ENCODE measurements at regions not wholly inside any gene's neighbourhood (a gene's known extent, or its start where the extent isn't known, plus 50 kb on each side); places are given as distances from the start of the nearest gene placed in this dataset.
"Not testable (repeated sequence)": the region's sequence is repeated elsewhere in the genome, so short reads cannot be mapped to it uniquely, and the experiment has no call there.

DNA sequence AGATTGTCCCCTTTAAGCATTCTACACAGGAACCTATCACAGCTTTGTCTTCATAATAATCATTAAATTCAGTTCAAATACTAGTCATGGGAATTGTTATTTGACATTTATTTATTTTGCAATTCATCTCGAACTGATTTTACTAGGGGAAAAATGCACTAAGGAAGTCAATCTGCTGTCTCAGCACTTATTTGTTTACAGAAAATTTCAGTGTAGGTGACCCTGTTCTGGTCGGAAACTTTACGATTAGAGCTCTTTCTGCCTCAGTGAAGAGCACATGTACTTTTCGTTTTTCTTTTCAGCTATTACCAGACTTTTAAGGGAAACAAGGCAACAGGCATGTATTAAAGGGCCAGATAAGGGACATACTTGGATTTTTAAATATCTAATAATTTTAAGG is 1405.7 kb upstream of the ZEB2 start:
- DNase-seq (ENCODE audit: low spot score) = no peak

DNA sequence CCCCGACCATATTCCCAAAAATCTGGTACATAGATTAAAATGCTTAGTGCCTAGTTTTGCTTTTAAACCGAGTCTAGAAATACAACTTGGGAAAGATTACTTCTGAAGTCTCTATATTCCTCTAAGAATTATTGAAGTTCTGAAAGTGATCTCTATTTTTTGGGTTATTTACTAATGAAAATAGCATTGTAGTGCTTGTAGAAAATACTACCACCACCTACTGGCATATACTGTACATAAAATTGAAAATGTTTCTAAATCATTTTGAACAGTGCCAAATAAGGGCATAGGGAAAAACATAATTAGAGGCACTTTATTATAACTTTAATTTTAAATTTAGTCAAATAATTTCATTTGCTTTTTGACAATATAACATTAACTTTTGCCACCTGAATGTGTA is 1399.6 kb upstream of the ZEB2 start:
- DNase-seq (ENCODE audit: low spot score) = no peak

DNA sequence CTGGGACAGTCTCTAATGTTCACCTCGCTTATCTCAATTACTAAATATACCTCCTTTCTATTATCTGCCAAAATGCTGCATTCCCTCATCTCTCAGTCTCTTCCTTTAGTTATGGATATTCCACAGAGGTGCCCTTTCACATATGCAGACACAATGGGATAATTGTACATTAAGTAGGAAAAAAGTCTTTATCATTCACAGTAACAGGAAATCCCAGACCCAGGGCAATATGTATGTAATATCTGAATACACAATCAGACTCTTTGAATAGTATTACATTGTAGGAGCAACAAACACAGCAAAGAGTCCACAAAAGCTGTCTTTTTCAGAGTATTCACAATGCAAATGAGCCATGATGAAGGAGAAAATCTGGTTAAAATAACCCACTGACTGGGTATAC is 1399.0 kb upstream of the ZEB2 start:
- no peak for DNase-seq (ENCODE audit: low spot score)

DNA sequence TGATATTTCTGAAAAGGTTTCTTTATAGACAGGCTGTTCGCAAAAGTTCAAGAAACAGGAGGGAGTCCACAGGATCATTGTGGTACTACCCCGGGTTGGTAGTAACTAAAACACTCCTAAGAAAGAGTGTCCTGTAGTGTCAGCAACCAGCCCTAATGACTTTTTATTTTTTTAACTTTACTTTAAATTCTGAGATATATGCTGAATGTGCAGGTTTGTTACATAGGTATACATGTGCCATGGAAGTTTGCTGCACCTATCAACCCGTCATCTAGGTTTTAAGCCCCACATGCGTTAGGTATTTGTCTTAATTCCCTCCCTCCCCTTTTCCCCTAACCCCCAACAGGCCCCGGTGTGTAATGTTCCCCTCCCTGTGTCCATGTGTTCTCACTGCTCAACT is 1396.9 kb upstream of the ZEB2 start:
- no peak for DNase-seq (ENCODE audit: low spot score)

DNA sequence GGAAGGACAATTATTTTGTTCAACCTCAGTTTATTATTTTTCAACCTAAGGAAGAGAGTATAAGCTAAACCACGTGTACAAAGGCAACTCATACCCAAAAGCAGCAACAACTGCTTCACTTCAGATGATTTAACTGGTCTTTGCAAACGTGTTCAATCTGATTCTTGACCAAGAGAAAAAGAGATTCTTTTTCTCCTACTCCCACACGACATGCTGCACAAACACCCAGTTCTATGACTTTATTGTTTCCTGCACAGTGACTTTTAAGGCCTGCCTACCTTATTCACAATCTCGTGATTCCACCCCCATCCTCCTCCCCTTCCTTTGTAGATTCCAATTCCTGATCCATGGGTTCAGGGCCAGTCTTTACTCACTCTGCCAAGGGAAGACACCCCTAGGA is 1394.8 kb upstream of the ZEB2 start:
- no peak for DNase-seq (ENCODE audit: low spot score)

DNA sequence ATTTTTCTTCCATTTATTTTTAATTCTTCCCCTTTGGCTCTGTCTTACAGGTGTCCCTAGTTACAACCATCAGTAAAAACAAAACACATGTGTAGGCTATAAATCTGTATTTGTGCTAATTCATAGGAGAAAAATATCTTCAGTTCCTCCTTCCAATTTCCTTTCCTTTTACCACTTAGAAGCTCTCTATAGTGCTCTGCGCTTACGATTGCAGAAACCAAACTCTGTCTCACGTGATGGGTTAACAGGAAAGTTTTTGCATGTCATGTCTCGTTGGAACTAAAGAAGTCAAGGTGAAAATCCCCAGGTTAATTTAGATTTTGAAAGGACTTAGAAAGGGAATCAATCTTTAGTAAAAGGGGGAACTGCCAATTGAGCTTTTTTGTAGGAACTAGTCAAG is 1390.5 kb upstream of the ZEB2 start:
- no peak for DNase-seq (ENCODE audit: low spot score)

DNA sequence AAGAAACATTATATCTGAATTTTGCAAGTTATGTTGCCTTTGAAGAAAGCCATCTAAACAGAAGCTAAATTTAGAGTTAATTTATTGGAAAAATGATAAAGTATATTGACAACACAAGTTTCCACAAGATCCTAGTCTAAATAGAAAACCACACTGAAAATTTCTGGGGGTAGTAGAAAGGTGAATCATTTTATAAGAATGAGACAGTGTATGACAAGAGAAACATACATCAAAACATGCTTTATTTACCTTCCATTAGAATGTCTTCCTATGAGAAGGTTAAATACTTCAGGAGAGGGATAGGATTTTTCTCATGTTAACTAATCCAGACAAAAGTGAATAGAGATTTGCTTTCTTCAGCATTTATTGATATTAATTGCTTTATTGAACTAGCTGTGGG is 1389.8 kb upstream of the ZEB2 start:
- no peak for DNase-seq (ENCODE audit: low spot score)

DNA sequence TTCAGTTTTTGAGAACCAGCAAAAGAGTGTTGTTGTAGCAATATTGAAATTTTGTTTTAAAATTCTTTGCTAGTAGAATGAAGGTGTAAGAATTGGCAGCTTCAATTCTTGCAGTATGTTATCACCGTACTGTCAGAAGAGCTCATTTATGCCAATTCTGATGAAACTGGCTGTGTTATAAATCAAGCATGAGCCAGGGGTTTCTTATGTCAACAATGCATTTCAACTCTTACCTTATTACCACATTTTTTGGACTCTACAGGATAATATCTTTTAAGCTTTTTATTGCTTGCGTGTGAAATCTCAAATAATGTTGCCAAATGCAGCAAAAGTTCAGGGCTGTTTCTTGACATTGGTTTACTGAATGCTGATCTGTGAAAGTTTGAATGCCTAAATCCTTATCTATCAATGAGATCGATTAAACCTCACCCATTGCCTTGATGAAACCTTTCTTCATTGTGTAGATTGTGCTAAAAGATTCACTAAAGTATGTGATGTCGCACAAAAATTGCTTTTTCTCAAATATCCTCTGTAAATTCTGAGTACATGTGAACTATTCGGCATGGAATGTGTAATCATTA is 1389.3 kb upstream of the ZEB2 start:
- no peak for DNase-seq (ENCODE audit: low spot score)

DNA sequence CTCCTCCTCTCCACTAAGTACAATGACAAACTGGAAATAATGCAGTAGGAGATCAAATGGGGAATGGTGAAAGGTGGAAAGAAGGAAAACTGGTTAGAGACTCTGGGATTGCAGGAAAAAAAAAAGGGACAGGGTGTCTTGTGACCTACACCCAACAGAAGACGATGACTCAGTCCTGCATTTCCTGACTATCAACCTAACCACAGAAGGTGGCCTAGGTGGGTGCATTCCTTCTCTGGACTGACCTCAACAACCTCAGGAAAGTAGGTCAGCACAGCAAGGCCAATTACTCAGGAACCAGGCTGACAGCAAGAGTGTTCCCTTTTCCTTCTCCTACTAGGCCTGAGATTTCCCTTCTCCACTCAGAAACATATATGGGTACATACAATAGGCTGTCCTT is 1386.4 kb upstream of the ZEB2 start:
- peak; percentile 7 for DNase-seq (ENCODE audit: low spot score)

DNA sequence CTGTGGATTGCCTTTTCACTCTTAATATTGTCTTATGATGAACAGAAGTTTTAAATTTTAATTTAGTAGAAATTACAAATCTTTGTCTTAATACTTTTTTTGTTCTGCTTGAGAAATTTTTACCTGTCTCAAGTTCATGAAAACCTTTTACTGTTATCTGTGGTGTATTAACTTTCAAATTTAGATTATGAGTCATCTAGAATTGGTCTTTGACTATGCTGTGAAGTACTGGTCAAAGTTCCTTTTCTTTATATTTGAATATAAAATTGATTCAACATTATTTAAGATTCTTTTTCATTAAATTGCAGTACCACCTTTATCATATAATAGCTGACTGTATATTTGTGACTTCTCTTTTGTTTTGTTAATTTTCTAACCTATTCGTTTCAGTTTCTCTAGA is 1385.5 kb upstream of the ZEB2 start:
- DNase-seq (ENCODE audit: low spot score) = no peak

DNA sequence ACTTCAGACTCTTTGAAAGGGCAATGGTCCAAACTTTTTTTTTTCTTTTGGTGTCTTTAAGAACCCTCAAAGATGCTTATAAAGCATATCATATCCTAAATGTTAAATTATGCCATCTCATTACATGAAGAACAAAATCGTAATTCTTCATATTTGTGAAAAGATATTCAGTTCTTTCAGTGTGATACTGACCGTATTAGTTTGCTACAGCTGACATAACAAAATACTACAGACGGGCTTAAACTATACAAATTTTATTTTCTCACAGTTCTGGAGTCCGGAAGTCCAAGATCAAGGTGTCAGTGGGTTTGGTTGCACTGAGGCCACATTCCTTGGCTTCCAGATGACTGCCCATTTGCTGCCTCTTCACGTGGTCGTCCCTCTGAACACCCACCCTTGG is 1377.2 kb upstream of the ZEB2 start:
- no peak for DNase-seq (ENCODE audit: low spot score)

DNA sequence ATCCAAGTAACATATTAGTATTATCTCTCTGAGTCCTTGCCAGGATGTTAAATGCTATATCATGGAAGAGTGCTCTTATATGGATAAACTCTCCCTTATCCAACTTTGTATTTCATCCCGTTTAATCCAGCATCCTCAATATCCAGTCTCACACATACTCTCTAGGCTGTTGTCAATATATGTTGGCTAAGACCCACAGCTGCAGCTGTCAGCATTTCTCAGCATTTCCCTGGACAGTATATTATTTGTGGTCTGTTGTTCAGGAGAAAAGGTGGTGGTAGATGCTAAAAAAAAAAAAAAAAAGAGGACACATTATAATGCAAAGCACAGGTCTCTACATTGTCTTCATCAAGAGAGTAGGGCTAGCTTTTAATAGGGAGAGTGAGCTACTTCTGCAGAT is 1368.0 kb upstream of the ZEB2 start:
- no peak for DNase-seq (ENCODE audit: low spot score)

DNA sequence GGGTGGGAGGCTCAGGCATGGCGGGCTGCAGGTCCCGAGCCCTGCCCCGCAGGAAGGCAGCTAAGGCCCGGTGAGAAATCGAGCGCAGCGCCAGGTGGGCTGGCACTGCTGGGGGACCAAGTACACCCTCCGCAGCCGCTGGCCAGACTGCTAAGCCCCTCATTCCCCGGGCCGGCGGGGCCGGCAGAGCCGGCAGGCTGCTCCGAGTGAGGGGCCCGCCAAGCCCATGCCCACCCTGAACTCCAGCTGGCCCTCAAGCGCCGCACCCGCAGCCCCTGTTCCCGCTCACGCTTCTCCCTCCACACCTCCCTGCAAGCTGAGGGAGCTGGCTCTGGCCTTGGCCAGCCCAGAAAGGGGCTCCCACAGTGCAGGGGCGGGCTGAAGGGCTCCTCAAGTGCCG is 1361.1 kb upstream of the ZEB2 start:
- DNase-seq (ENCODE audit: low spot score) = not testable (repeated sequence)

DNA sequence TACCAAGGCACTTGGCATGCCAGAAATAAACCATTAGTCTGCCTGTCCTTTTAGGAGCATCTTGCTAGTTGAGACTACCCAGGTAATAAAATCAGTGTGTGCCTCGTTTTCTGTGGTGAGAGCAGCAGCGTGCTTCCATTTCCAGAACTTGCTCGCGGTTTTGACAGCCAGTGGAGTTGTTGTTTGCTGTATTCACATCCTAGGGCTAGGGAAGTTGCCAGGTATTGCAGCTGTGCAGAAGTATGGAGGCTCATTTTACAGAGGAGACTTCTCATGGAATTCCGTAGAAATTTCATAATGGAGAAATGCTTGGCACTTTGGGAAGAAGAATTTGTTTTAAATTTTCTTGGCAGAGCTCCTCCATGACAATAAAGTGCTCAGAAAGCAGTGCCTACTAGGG is 1355.1 kb upstream of the ZEB2 start:
- DNase-seq (ENCODE audit: low spot score) = no peak

DNA sequence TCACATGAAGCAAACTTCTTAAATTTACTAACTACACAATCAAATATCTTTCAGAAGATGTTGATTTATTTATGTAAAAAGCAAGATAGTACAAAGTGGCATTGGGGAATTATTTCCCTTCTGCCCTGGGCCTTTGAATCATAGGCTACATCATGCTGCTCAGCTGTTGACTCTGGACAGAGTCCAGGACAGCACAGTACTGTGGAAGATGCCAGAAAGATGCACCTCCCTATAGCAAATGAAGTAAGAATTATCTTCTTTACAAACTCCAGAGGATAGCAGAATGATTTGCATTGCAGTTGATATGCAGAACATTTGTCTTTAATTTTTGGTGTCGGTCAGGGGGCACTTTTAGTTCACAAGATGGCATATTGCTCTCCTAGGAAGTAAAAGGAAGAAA is 1354.5 kb upstream of the ZEB2 start:
- no peak for DNase-seq (ENCODE audit: low spot score)

DNA sequence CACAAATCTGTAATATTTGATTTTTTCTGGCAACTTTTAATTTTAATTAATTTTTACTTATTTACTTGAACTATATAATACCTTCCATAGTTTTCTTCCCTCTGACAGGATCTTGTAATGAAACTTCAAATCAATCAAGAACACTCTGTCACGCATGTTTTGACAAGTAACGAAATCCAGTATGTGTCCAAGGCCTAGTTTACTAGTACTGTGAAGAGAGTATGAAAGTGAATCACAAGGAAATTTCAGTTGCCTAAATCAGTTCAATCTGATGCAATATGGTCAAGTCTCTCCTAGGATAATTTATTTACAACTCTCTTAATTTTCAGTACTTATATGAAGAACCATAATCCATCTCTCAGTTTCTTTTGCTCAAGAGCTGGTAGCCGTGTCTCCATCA is 1344.6 kb upstream of the ZEB2 start:
- no peak for DNase-seq (ENCODE audit: low spot score)

DNA sequence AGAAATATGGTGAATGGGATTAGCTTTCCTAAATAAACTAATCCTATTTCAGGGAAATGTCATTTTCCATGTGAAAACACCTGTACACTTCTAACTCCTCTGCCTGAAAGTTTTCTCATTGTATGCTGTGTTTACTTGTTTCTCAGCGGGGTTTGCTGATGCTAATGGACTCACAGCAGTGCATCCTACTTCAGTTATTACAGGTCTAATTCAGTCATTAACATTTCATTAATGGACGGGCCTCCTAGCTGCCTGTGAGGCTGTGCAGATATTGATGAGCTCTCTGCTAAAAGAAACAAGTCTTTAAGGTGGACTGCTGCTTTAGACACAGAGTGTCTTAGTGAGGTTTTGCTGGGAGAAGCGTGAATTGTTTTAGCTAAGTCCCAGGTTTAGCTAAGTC is 1342.0 kb upstream of the ZEB2 start:
- DNase-seq (ENCODE audit: low spot score) = no peak

DNA sequence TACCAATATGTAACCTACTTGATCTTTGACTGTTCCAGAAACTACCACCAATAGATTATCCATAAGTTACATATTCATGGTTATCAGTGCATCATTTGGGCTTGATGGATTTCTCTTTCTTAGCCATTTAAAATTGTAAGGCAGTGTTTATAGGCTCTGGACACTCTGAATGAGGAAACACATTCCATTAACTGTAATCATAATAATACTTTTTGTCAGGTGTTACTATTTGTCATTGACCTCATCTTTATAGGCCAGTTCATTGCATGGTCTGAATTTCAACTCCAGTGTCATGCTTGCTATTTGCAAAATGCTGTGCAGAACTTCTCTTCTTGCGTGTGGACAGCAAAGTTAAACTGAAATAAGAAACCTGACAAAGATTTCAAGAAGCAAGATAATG is 1340.2 kb upstream of the ZEB2 start:
- no peak for DNase-seq (ENCODE audit: low spot score)

DNA sequence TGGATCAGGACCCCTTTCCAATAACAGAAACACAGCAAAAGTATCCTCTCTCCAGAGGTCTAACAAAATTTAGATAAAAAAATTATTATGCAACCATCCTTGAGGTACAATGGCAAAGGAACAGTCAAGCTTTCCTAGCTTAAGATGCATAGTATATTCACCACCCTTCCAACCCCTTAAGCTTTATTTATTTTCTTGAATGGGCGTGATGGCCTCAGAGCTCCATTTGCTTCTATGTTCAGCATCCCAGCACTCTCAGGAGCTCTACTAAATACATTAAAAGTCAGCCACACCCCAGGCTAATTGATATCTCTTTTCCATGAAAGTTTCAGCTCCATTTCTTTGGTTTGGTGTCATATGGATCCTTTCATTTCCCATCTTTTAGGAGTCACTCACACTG is 1335.2 kb upstream of the ZEB2 start:
- DNase-seq (ENCODE audit: low spot score) = no peak

DNA sequence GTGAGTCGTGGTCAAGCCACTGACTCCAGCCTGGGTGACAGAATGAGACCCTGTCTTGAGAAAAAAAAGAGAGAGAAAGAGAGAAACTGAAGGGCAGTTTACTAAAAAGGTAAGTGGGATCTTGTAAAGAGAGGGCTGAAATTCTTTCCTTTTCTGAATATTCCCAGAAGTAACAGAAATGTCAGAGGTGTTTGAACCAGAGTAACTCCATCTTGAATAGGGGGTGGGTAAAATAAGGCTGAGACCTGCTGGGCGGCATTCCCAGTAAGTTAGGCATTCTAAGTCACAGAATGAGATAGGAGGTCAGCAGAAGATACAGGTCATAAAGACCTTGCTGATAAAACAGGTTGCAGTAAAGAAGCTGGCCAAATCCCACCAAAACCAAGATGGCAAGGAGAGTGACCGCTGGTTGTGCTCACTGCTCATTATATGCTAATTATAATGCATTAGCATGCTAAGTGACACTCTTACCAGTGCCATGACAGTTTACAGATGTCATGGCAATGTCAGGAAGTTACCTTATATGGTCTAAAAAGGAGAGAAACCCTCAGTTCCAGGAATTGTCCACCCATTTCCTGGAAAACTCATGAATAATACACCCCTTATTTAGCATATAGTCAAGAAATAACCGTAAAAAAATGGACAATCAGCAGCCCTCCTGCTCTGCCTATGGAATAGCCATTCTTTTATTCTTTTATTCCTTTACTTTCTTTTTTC is 1334.3 kb upstream of the ZEB2 start:
- DNase-seq (ENCODE audit: low spot score) = no peak

DNA sequence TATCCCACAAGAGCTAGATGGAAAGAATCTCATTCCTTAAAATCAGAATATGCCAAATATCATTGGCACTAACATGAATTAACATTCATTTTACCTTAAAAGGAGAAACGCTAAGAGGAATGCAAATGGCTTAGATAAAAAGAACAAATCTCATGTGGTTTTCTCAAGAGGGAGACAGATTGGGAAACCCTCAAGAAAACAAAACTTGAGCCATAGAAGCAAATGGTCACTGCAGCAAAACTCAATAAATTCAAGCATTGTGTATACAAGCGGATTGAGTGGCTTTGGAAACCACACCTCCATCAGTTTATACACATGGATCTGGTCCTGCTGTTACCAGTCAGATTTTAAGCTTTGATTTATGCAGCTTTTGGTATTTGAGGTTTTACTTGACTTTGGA is 1331.8 kb upstream of the ZEB2 start:
- DNase-seq (ENCODE audit: low spot score) = no peak

DNA sequence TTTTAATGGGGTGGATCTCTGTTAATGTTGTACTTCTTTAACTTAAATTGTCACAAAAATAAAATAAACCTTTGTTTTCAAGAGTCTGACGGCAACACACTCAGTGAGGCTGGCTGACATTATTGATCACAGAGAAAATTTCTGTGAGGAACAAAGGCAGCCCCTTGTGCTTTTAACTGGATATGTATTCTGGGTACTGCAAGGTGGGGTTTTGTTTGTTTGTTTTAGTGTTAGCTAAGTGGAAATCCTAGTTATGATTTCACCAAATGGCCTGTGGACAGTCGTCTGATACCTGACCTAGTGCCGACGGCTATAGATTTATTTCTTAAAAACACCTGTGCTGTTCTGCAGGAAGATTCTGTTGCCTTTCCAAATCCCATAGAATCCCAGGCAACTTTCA is 1329.5 kb upstream of the ZEB2 start:
- DNase-seq (ENCODE audit: low spot score) = no peak

DNA sequence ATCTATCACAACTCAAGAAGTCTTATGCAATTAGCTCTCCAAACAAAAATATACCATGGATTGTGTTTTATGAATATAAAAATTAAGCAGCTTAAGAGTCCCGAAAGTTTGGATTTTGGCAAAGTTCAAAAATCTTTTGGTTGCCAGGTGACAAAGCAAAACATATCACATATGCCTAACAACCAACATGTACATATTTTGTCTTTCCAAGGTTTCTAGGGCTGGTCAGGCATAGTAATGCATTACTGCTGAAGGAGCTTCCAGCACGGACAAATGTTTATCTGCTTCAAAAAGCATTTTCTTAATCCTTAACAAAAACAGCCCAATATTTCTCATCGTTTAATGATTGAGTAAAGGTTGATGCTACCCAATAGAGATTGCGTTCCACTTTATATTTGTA is 1327.1 kb upstream of the ZEB2 start:
- no peak for DNase-seq (ENCODE audit: low spot score)

DNA sequence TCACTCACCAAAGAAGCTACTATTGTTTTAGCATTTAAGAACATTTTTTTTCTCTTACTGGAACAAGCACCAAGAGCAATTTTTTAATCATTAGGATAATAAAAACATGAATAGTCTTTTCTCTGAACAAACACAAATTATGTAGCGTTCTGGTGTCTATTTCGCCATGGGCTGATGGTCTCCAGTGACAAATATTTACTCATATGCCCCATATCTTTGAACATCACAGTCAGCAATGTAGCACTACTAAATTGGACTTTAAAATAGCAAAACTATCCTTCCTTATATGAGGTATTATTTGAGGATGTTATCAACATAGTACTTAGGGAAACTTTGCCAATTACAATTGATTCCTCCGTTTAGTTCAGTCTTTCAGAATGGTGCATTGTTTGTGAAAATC is 1326.0 kb upstream of the ZEB2 start:
- DNase-seq (ENCODE audit: low spot score) = no peak

All from iPS-NIHi11 (cell line).